ENCODE measurements at regions not wholly inside any gene's neighbourhood (a gene's known extent, or its start where the extent isn't known, plus 50 kb on each side); places are given as distances from the start of the nearest gene placed in this dataset.
"Not testable (repeated sequence)": the region's sequence is repeated elsewhere in the genome, so short reads cannot be mapped to it uniquely, and the experiment has no call there.

DNA sequence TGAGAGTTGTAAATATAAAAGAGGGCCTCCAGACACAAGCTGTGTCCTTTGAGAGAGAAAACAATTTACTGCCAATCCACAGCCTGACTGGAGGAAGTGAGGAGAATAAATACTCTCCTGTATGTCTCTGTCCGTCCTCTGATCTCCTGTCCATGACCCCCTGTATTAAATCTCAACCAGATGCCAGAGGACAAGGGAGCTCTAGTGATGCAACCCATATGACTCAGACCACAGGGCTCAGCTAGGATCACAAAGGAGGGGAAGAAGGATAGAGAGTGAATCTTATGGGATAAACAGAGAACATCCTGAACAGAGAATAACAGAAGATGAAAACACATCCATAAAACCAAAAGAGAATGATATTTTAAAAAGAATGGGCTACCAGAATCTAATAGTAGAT lies 482.6 kb downstream of the PLOD2 start:
- TF ChIP-seq POLR2A (IDR thresholded peaks at IDR 0.05) (no peak), CTCF (IDR thresholded peaks at IDR 0.05) (no peak)
- intact Hi-C loops (cut with DNase I; ENCODE audit: low total_unique reads) = no loop called here
- 65 to 86% methylated on average over 1 of the region's 1 CpG for WGBS, 2 donors
- no peak for DNase-seq (ENCODE audit: low spot score in 2 of 2)
- no peak overlapping the region for H3K4me3 ChIP-seq (ENCODE audit: low read depth, poor library complexity, severe bottlenecking)

- TF ChIP-seq POLR2A (IDR thresholded peaks at IDR 0.05) = no peak
- TF ChIP-seq CTCF (IDR thresholded peaks at IDR 0.05) = no peak
- intact Hi-C loops (cut with DNase I; ENCODE audit: low total_unique reads) = loop anchor here (5.0 kb wide), 1 partner anchor 44 kb away; no protein-coding TSS in a partner anchor
- 46 to 55% methylated on average over 3 of the region's 3 CpGs for WGBS, 2 donors
- H3K4me3 ChIP-seq (ENCODE audit: low read depth, poor library complexity, severe bottlenecking) = no peak overlapping the region
- DNase-seq (ENCODE audit: low spot score in 2 of 2) = no peak
Measured at GRCh38 chr3:145681181-145681580, 479.8 kb downstream of the PLOD2 start.

DNA sequence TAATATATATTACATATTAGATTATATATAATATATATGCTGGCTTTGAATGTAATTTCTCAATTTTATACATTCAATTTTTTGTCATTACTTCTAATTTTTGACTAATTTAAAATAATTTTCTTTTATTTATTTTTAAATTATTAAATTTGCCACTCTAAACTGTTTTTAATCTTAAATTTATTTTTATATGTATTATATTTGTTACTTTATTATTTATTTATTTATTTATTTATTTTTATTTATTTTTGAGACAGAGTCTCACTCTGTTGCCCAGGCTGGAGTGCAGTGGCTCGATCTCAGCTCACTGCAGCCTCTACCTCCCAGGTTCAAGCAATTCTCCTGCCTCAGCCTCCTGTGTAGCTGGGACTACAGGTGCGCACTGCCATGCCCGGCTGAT lies 473.0 kb downstream of the PLOD2 start:
- H3K4me3 ChIP-seq (ENCODE audit: low read depth, poor library complexity, severe bottlenecking); DNase-seq (ENCODE audit: low spot score in 2 of 2); intact Hi-C loops (cut with DNase I; ENCODE audit: low total_unique reads): not testable (repeated sequence)
- 78 to 93% methylated on average over 3 of the region's 3 CpGs for WGBS, 2 donors

DNA sequence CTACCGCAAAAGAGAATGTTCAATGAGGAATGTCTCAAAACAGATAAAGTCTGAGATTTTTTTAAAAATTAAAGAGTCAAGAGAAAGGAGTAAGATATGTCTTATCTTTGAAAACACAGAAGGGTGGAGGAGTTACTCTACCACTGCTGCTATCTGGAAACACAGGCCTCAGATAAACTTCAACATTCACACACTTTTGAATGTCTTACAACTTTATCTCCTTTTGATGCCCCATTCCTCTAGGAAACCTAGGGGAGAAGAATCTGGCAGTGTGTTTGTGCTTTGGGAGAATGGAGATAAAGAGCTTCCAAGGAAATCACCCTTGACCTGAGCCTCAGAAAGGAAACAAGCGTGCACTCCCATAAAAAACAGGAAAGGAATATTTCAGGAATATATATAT lies 468.2 kb downstream of the PLOD2 start:
- no peak for DNase-seq (ENCODE audit: low spot score in 2 of 2)
- 86 to 90% methylated on average over 2 of the region's 2 CpGs for WGBS, 2 donors
- intact Hi-C loops (cut with DNase I; ENCODE audit: low total_unique reads) = no loop called here
- H3K4me3 ChIP-seq (ENCODE audit: low read depth, poor library complexity, severe bottlenecking) = no peak overlapping the region
- TF ChIP-seq POLR2A (IDR thresholded peaks at IDR 0.05) (no peak), CTCF (IDR thresholded peaks at IDR 0.05) (no peak)

DNA sequence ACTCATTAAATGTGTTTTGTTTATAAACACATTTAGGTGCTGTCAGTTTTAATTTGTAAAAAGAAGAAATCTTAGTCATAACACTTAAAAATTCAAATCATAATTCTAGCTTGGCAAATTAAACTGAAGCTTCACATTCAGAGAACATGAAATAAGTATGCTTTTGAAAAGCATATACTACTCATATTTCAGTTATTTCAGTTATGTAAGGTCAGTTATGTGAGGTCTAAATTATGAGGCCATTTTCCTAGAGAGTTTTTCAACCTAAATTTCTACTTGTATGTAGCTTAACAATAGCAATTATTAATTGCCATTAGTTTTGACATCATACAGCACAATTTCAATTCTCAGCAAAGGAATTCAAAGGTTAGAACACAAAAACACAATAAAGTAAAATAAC lies 465.0 kb downstream of the PLOD2 start:
- no peak for DNase-seq (ENCODE audit: low spot score in 2 of 2)
- no peak for TF ChIP-seq CTCF (IDR thresholded peaks at IDR 0.05)
- no peak for TF ChIP-seq POLR2A (IDR thresholded peaks at IDR 0.05)
- H3K4me3 ChIP-seq (ENCODE audit: low read depth, poor library complexity, severe bottlenecking) = no peak overlapping the region
- intact Hi-C loops (cut with DNase I; ENCODE audit: low total_unique reads) = no loop called here

GRCh38 chr3:145698250-145698649 lies 462.7 kb downstream of the PLOD2 start:
- intact Hi-C loops (cut with DNase I; ENCODE audit: low total_unique reads) = no loop called here
- DNase-seq (ENCODE audit: low spot score in 2 of 2) = no peak
- TF ChIP-seq POLR2A (IDR thresholded peaks at IDR 0.05) (no peak), CTCF (IDR thresholded peaks at IDR 0.05) (no peak)
- WGBS, 2 donors = 27% methylated on average over 7 of the region's 7 CpGs
- H3K4me3 ChIP-seq (ENCODE audit: low read depth, poor library complexity, severe bottlenecking) = no peak overlapping the region

Measured in lower leg skin (tissue), 4 donors.